ENCODE measurements at regions not wholly inside any gene's neighbourhood (a gene's known extent, or its start where the extent isn't known, plus 50 kb on each side); places are given as distances from the start of the nearest gene placed in this dataset.

DNA sequence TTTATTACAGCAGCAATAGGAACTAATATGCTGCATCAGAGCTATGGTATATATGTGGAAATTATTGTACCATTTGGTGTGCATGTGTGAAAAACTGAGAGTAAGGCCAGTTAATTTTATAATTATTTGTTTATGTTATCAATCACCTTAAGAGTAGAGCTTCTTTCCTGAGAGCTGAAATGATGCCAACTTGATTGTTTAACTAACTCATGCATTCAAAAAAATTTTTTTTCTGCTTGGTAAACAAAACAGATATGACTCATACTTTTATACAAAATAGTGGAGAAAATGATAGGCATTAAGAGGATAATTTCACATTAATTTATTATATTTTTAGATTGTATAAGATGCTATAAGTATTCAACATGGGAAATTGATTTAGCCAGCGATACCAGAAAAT lies 622.7 kb downstream of the RAPGEF2 start:
- TF ChIP-seq, protein P1, sequence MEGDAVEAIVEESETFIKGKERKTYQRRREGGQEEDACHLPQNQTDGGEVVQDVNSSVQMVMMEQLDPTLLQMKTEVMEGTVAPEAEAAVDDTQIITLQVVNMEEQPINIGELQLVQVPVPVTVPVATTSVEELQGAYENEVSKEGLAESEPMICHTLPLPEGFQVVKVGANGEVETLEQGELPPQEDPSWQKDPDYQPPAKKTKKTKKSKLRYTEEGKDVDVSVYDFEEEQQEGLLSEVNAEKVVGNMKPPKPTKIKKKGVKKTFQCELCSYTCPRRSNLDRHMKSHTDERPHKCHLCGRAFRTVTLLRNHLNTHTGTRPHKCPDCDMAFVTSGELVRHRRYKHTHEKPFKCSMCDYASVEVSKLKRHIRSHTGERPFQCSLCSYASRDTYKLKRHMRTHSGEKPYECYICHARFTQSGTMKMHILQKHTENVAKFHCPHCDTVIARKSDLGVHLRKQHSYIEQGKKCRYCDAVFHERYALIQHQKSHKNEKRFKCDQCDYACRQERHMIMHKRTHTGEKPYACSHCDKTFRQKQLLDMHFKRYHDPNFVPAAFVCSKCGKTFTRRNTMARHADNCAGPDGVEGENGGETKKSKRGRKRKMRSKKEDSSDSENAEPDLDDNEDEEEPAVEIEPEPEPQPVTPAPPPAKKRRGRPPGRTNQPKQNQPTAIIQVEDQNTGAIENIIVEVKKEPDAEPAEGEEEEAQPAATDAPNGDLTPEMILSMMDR (IDR thresholded peaks at IDR 0.05; ENCODE audit: low read depth, low read length): no peak
- no peak overlapping the region for H3K4me3 ChIP-seq (ENCODE audit: low read depth, low read length)

DNA sequence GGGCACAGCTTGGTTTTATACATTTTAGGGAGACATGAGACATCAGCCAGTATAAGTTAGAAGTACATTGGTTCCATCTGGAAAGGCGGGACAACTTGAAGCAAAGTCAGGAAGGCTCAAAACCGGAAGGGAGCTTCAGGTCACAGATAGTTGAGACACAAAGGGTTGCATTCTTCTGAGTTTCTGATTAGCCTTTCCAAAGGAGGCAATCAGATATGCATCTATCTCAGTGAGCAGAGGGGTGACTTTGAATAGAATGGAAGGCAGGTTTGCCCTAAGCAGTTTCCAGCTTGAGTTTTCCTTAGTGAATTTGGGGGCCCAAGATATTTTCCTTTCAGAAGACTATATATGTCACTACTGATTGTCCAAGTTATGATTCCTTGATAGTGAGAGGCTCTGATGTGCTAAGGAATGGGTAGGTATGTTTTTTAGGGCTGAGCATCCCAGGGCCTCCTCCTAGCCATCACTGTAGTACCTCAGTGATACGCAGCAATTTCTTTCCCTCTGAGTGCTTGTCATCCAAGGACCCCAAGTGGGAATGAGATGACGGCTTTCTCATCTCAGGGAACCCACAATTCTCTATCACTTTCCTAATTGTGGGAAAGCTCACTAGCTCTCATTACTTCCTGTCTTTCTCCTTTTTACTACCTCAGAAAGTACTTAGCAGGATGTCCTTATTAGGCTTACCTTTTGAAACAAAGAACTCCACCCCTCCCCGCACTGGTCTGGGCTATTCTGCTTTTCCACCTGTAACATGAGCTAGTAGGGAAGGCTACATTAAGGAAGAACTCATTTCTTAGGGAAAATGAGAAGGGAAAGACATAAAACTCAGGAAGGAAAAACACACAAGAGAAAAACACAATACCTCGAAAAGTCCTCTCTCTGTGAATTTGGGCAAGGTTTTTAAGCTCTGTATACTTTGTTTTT lies 632.7 kb downstream of the RAPGEF2 start:
- TF ChIP-seq, protein P1 (IDR thresholded peaks at IDR 0.05; ENCODE audit: low read depth, low read length): no peak
- no peak overlapping the region for H3K4me3 ChIP-seq (ENCODE audit: low read depth, low read length)

DNA sequence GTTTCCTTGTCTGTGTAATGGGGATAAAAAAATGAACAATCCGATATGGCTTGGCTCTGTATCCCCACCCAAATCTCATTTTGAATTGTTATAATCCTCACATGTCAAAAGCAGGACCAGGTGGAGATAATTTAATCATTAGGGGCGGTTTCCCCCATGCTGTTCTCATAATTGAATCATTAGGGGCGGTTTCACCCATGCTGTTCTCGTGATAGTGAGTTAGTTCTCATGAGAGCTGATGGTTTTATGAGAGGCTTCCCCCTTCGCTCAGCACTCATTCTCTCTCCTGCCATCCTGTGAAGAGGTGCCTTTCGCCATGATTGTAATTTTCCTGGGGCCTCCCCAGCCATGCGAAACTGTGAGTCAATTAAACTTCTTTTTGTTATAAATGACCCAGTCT lies 633.5 kb downstream of the RAPGEF2 start:
- TF ChIP-seq, protein P1 (IDR thresholded peaks at IDR 0.05; ENCODE audit: low read depth, low read length): no peak
- no peak overlapping the region for H3K4me3 ChIP-seq (ENCODE audit: low read depth, low read length)

DNA sequence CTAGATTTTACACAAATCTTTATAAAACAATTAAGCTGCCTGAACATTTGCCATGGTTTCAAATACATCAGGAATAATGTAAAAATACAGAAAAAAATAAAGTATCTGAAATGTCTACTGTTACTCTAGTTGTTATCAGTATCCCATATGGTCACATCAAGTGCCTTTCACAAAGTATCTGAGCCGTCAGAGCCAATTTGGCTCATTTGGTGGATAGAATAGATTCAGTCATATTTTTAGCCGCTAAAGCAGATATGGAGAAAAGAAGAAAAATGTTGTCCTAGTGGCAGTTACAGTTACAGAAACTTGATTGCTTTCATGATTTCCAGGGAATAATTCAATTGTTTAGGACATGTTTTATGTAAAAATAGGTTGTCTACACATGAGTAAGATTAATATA lies 641.1 kb downstream of the RAPGEF2 start:
- TF ChIP-seq, protein P1 (IDR thresholded peaks at IDR 0.05; ENCODE audit: low read depth, low read length): no peak
- H3K4me3 ChIP-seq (ENCODE audit: low read depth, low read length): no peak overlapping the region

DNA sequence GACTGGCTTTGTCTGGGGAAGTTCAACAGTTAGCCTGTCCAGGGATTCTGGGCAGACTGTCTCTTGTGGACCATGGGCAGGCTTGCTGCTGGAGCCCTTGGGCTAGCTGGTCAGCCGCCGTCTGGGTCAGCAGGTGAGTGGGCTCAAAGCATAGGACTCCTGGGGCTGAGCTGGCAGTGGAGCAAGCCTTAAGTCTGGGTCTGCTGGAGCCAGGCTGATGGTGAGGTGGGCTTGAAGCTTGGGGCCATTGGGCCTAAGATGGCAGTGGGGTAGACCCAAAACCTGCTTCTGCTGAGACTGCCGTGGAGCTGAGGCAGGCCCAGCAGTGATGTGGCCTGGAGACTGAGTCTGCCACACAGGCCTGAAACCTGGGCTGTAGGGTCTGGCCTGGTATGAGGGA lies 645.1 kb downstream of the RAPGEF2 start:
- TF ChIP-seq, protein P1 (IDR thresholded peaks at IDR 0.05; ENCODE audit: low read depth, low read length): no peak
- no peak overlapping the region for H3K4me3 ChIP-seq (ENCODE audit: low read depth, low read length)

DNA sequence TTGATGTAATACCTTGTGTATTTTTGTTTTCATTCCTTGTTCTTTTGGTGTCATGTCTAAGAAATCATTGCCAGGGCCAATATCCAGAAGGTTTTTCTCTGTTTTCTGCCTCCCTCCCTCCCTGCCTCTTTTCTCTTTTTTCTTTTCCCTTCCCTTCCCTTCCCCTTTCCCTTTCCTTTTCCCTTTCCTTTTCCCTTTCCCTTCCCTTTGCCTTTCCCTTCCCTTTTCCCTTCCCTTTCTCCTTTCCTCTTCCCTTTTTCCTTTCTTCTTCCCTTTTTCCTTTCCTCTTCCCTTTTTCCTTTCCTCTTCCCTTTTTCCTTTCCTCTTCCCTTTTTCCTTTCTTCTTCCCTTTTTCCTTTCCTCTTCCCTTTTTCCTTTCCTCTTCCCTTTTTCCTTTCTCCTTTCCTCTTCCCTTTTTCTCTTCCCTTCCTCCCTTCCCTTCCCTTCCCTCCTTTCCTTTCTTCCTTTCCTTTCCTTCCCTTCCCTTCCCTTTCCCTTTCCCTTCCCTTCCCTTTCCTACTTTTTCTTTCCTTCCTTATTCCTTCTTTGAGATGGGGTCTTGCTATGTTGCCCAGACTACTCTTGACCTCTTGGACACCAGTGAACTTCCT lies 646.1 kb downstream of the RAPGEF2 start:
- H3K4me3 ChIP-seq (ENCODE audit: low read depth, low read length): no peak overlapping the region
- TF ChIP-seq, protein P1 (IDR thresholded peaks at IDR 0.05; ENCODE audit: low read depth, low read length): no peak

DNA sequence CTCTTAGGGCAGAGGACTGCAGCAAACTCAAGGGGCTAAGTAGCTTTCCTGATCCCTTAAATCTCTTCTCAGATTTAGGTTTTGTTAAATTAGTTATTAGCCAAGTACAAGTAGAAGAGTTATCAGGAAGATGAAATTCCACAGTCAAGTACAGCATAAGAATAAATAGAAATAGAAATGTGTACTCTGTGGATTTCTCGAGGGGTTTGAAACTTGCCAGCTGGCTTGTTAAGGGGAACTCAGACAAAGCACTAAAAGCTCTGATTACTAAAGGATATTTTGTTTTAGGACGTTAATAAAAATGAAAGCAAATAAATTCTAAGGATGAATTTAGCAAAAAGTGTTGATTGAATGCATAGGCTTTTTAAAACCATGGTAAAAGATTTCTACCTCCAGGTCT lies 654.6 kb downstream of the RAPGEF2 start:
- TF ChIP-seq, protein P1 (IDR thresholded peaks at IDR 0.05; ENCODE audit: low read depth, low read length): no peak

More for the DNA sequence above, 654.6 kb downstream of the RAPGEF2 start:
- no peak overlapping the region for H3K4me3 ChIP-seq (ENCODE audit: low read depth, low read length)
